Right atrium auricular region (tissue), 2 donors: ENCODE measurements at regions not wholly inside any gene's neighbourhood (a gene's known extent, or its start where the extent isn't known, plus 50 kb on each side); places are given as distances from the start of the nearest gene placed in this dataset.

Source experiments
- DNase-seq: peaks from one replicate; pipeline ENCODE4 v3.0.0-alpha.2; 2019; ENCODE audit warnings: low spot score
- H3K27ac ChIP-seq, 2 donors: fragments of 200-600 bp; sonication (generic); 1 replicate in 1 of 2; 2 replicates in 1 of 2; pipeline ENCODE4 v1.5.1; 2016 to 2019
- H3K27me3 ChIP-seq, 2 donors: fragments of 200-600 bp; sonication (generic); one replicate each; pipeline versions ENCODE4 v1.5.1 to v1.6.0; 2017 to 2019
- H3K36me3 ChIP-seq: fragments of 200-600 bp; sonication (generic); one replicate; pipeline ENCODE4 v1.5.1; 2016
- H3K4me1 ChIP-seq, 2 donors: fragments of 200-600 bp; sonication (generic); one replicate each; pipeline versions ENCODE4 v1.5.1 to v1.6.0; 2017 to 2019
- H3K4me3 ChIP-seq, 2 donors: fragments of 200-600 bp; sonication (generic); 1 replicate in 1 of 2; 2 replicates in 1 of 2; pipeline ENCODE4 v1.5.1; 2017 to 2019; ENCODE audit warnings: mild to moderate bottlenecking in 1 of 2, moderate library complexity in 1 of 2
- H3K9me3 ChIP-seq, 2 donors: fragments of 200-600 bp; sonication (generic); one replicate each; pipeline ENCODE4 v1.5.1; 2019
- CTCF ChIP-seq, 2 donors: fragments of 200-600 bp; sonication (generic); IDR thresholded peaks; one replicate each; pipeline ENCODE4 v1.5.1; 2019; ENCODE audit warnings: antibody characterized with exemption in 2 of 2

GRCh38 chr9:89888233-89888632, 283.4 kb downstream of the GADD45G start:
- DNase-seq = no peak
- TF ChIP-seq CTCF (IDR thresholded peaks at IDR 0.05) = no peak
- Histone ChIP-seq H3K27ac (peak overlapping the region in 1 of 2 donors; percentile 97), H3K4me3 (no peak overlapping the region), H3K9me3 (no peaks in the 10 kb centered on the region), H3K4me1 (peaks cover 0 to 54% of the 10 kb centered on the region in 2 donors), H3K36me3 (no peaks in the 10 kb centered on the region), H3K27me3 (no peaks in the 10 kb centered on the region)

GRCh38 chr9:89888677-89889076, 283.9 kb downstream of the GADD45G start:
- Histone ChIP-seq H3K27me3 (no peaks in the 10 kb centered on the region), H3K4me3 (no peak overlapping the region), H3K27ac (no peak overlapping the region), H3K9me3 (no peaks in the 10 kb centered on the region), H3K4me1 (peaks cover 0 to 50% of the 10 kb centered on the region in 2 donors), H3K36me3 (no peaks in the 10 kb centered on the region)
- DNase-seq = no peak
- no peak for TF ChIP-seq CTCF (IDR thresholded peaks at IDR 0.05)

- Histone ChIP-seq H3K4me1 (peaks cover 0 to 41% of the 10 kb centered on the region in 2 donors), H3K4me3 (no peak overlapping the region), H3K27ac (peak overlapping the region in 1 of 2 donors; percentile 80), H3K27me3 (no peaks in the 10 kb centered on the region), H3K36me3 (no peaks in the 10 kb centered on the region), H3K9me3 (no peaks in the 10 kb centered on the region)
- DNase-seq = no peak
- no peak for TF ChIP-seq CTCF (IDR thresholded peaks at IDR 0.05)
Observed at GRCh38 chr9:89889865-89890264, 285.1 kb downstream of the GADD45G start.

GRCh38 chr9:89890326-89890980, 285.6 kb downstream of the GADD45G start:
- Histone ChIP-seq H3K9me3 (no peaks in the 10 kb centered on the region), H3K4me3 (no peak overlapping the region), H3K27me3 (no peaks in the 10 kb centered on the region), H3K27ac (peak overlapping the region; percentile 71 to 80), H3K36me3 (no peaks in the 10 kb centered on the region), H3K4me1 (peaks cover 0 to 41% of the 10 kb centered on the region in 2 donors)
- no peak for TF ChIP-seq CTCF (IDR thresholded peaks at IDR 0.05)
- DNase-seq = no peak

- H3K27me3 ChIP-seq = no peaks in the 10 kb centered on the region
- peak overlapping the region; percentile 71 to 80 for H3K27ac ChIP-seq
- DNase-seq = no peak
- H3K4me1 ChIP-seq = peaks cover 0 to 41% of the 10 kb centered on the region in 2 donors
- H3K4me3 ChIP-seq = no peak overlapping the region
- no peaks in the 10 kb centered on the region for H3K9me3 ChIP-seq
- no peaks in the 10 kb centered on the region for H3K36me3 ChIP-seq
- no peak for TF ChIP-seq CTCF (IDR thresholded peaks at IDR 0.05)
Observed at GRCh38 chr9:89891221-89891590, 286.4 kb downstream of the GADD45G start.
